HCT116 (cell line): ENCODE measurements at regions not wholly inside any gene's neighbourhood (a gene's known extent, or its start where the extent isn't known, plus 50 kb on each side); places are given as distances from the start of the nearest gene placed in this dataset.

Experiments used
- CTCF ChIP-seq, 3 experiments: fragments of 200-600 bp in 1 of 3; sonication (generic) in 1 of 3; IDR thresholded peaks in 2 of 3; conservative IDR thresholded peaks in 1 of 3; 2 replicates each; pipeline ENCODE4 v1.5.1; 2012 to 2017; ENCODE audit warnings: low read depth in 2 of 3, low read length in 2 of 3, antibody characterized with exemption in 1 of 3, borderline replicate concordance in 1 of 3, control low read depth in 1 of 3, mild to moderate bottlenecking in 1 of 3, mixed read lengths in 1 of 3, mixed run types in 1 of 3, moderate library complexity in 1 of 3; ENCODE audit not compliant: insufficient read depth in 1 of 3
- EZH2 ChIP-seq: fragments of 200-600 bp; sonication (generic); IDR thresholded peaks from 2 replicates; pipeline ENCODE4 v1.6.1; 2017; ENCODE audit warnings: antibody characterized with exemption, mixed run types
- FOSL1 ChIP-seq: IDR thresholded peaks from 2 replicates; pipeline ENCODE4 v1.6.1; 2012; ENCODE audit warnings: low read depth
- MAX ChIP-seq: IDR thresholded peaks from 2 replicates; pipeline ENCODE4 v1.6.1; 2012
- SP1 ChIP-seq: IDR thresholded peaks from 2 replicates; pipeline ENCODE4 v1.6.1; 2012; ENCODE audit warnings: low read depth
- YY1 ChIP-seq: IDR thresholded peaks from 2 replicates; pipeline ENCODE4 v1.6.1; 2011; ENCODE audit warnings: low read length, low read depth, moderate library complexity, mild to moderate bottlenecking; ENCODE audit not compliant: insufficient replicate concordance; ENCODE audit errors: extremely low read depth

DNA sequence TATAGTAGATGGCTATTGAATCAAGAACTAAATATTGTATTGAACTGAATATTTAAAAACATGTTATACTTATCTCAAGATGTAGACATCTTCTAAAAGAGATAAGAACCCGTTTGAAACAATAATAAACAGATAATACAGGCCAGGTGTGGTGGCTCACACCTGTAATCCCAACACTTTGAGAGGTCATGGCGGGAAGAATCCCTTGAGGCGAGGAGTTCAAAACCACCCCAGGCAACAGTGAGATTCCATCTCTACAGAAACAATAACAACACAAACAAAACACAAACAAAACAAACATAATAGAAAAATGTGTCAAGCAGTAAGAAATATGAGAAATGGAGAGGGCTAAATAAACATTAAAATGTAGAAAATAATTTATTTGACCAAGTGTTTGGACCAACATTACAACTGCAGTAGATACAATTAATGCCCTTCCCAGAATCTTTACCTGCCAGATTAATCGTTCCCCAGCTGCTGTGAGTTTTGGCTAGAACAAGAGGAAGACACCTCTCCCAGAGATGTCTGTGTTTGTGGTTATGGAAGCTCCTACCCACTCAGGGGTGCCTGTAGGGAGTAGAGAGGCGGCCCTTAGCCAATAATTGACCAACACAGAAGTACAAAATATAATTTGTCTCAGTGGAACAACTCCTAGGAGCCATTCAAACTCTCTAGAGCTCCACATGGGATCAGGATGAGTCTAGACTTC lies 111.9 kb upstream of the AGTR1 start:
- TF ChIP-seq MAX, result no peak
- TF ChIP-seq CTCF (IDR thresholded peaks at IDR 0.05 in 2 of 3, conservative IDR thresholded peaks at IDR 0.05 in 1 of 3; ENCODE audit: borderline replicate concordance in 1 of 3, insufficient read depth in 1 of 3, low read depth in 2 of 3, low read length in 2 of 3), result no peak
- no peak for TF ChIP-seq SP1
- TF ChIP-seq FOSL1, result no peak
- no peak for TF ChIP-seq EZH2
- TF ChIP-seq YY1, result no peak
